GM12878 (cell line): ENCODE measurements at regions not wholly inside any gene's neighbourhood (a gene's known extent, or its start where the extent isn't known, plus 50 kb on each side); places are given as distances from the start of the nearest gene placed in this dataset.
"Not testable (repeated sequence)": the region's sequence is repeated elsewhere in the genome, so short reads cannot be mapped to it uniquely, and the experiment has no call there.

ENCODE experiments used
- CTCF ChIP-seq, 3 experiments: IDR thresholded peaks in 2 of 3; conservative IDR thresholded peaks in 1 of 3; 2 replicates each; pipeline ENCODE4 v1.5.1; 2011; ENCODE audit warnings: low read depth in 3 of 3, low read length in 3 of 3, mild to moderate bottlenecking in 3 of 3, control low read depth in 2 of 3, moderate library complexity in 2 of 3, inconsistent platforms in 1 of 3, mixed read lengths in 1 of 3; ENCODE audit not compliant: control insufficient read depth in 2 of 3, insufficient read depth in 1 of 3; ENCODE audit errors: extremely low read depth in 1 of 3
- GABPA ChIP-seq: IDR thresholded peaks from 2 replicates; pipeline ENCODE4 v1.6.1; 2014; ENCODE audit warnings: antibody characterized with exemption, low read depth, mild to moderate bottlenecking, inconsistent platforms
- KAT2A ChIP-seq: conservative IDR thresholded peaks from 2 replicates; pipeline ENCODE4 v1.6.1; 2011; ENCODE audit warnings: low read depth, low read length; ENCODE audit not compliant: control insufficient read depth
- PBX3 ChIP-seq: IDR thresholded peaks from 2 replicates; pipeline ENCODE4 v1.6.1; 2011; ENCODE audit warnings: mild to moderate bottlenecking, low read depth, low read length, moderate library complexity; ENCODE audit not compliant: insufficient replicate concordance
- PML ChIP-seq: IDR thresholded peaks from 2 replicates; pipeline ENCODE4 v1.6.1; 2012; ENCODE audit warnings: low read length, inconsistent platforms
- STAT1 ChIP-seq: fragments of 450-650 bp; conservative IDR thresholded peaks from 2 replicates; pipeline ENCODE4 v1.6.1; 2014; ENCODE audit warnings: antibody characterized with exemption, mild to moderate bottlenecking
- USF2 ChIP-seq: IDR thresholded peaks from 2 replicates; pipeline ENCODE4 v1.6.1; 2011; ENCODE audit warnings: low read depth, low read length, improper control_type of control experiment, borderline replicate concordance
- ZNF24 ChIP-seq: fragments of 450-650 bp; IDR thresholded peaks from 2 replicates; pipeline ENCODE4 v1.6.1; 2017; ENCODE audit warnings: antibody characterized with exemption, mild to moderate bottlenecking

GRCh38 chr17:36695710-36696109 is 94.3 kb downstream of the MRM1 start:
- not testable (repeated sequence) for TF ChIP-seq PBX3; KAT2A; ZNF24; GABPA; CTCF (IDR thresholded peaks at IDR 0.05 in 2 of 3, conservative IDR thresholded peaks at IDR 0.05 in 1 of 3; ENCODE audit: control insufficient read depth in 2 of 3, extremely low read depth in 1 of 3, insufficient read depth in 1 of 3, low read depth in 3 of 3, low read length in 3 of 3); PML; USF2; STAT1
